ENCODE measurements at regions not wholly inside any gene's neighbourhood (a gene's known extent, or its start where the extent isn't known, plus 50 kb on each side); places are given as distances from the start of the nearest gene placed in this dataset.

DNA sequence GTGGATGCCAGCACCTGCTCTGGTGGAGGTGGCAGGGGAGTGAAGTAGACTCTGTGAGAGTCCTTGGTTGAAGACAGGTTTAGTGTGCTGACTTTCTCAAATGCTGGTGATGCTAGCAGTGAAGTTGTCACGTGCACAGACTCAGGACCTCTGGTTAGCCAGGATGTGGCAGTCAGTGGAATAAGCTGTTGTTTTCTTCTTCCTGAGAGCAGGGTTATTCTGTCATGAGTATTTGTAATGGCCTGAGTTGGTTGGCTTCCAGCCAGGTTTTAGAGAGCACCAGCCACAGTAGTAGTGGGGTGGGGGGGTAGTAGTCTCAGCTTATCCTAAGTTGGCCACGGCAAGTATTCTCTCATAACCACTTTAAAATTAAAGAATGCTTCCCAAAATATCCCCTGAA lies 169.7 kb upstream of the FOXN2 start:
- no peak for TF ChIP-seq POLR2A (IDR thresholded peaks at IDR 0.05)
- TF ChIP-seq CTCF (IDR thresholded peaks at IDR 0.05) = no peak
- TF ChIP-seq EP300 (IDR thresholded peaks at IDR 0.05) = no peak

Data from ovary (tissue), 3 donors.